ENCODE measurements at regions not wholly inside any gene's neighbourhood (a gene's known extent, or its start where the extent isn't known, plus 50 kb on each side); places are given as distances from the start of the nearest gene placed in this dataset.

- Histone ChIP-seq H3K9me3 (ENCODE audit: control insufficient read depth in 5 of 5, low read length in 5 of 5) (no peaks in the 10 kb centered on the region), H3K36me3 (ENCODE audit: control insufficient read depth in 5 of 5, insufficient read depth in 5 of 5, low read length in 5 of 5) (no peaks in the 10 kb centered on the region), H3K27me3 (ENCODE audit: control insufficient read depth in 5 of 5, insufficient read depth in 4 of 5, low read length in 5 of 5) (no peaks in the 10 kb centered on the region), H3K4me1 (ENCODE audit: control insufficient read depth in 5 of 5, insufficient read depth in 5 of 5, low read length in 5 of 5) (peaks cover 0 to 31% (median 21%) of the 10 kb centered on the region in 5 donors), H3K9ac (ENCODE audit: low read length in 5 of 5) (no peak overlapping the region), H3K4me3 (ENCODE audit: low read depth in 1 of 5, low read length in 5 of 5) (no peak overlapping the region), H3K27ac (ENCODE audit: low read depth, low read length) (no peak overlapping the region)
Measured at GRCh38 chr3:178058629-178059028, 477.6 kb upstream of the KCNMB2 start.

GRCh38 chr3:178059119-178059518, 477.1 kb upstream of the KCNMB2 start:
- no peak overlapping the region for H3K9ac ChIP-seq (ENCODE audit: low read length in 5 of 5)
- H3K4me3 ChIP-seq (ENCODE audit: low read depth in 1 of 5, low read length in 5 of 5): no peak overlapping the region
- peaks cover 0 to 31% (median 22%) of the 10 kb centered on the region in 5 donors for H3K4me1 ChIP-seq (ENCODE audit: control insufficient read depth in 5 of 5, insufficient read depth in 5 of 5, low read length in 5 of 5)
- H3K9me3 ChIP-seq (ENCODE audit: control insufficient read depth in 5 of 5, low read length in 5 of 5): no peaks in the 10 kb centered on the region
- no peak overlapping the region for H3K27ac ChIP-seq (ENCODE audit: low read depth, low read length)
- no peaks in the 10 kb centered on the region for H3K36me3 ChIP-seq (ENCODE audit: control insufficient read depth in 5 of 5, insufficient read depth in 5 of 5, low read length in 5 of 5)
- no peaks in the 10 kb centered on the region for H3K27me3 ChIP-seq (ENCODE audit: control insufficient read depth in 5 of 5, insufficient read depth in 4 of 5, low read length in 5 of 5)

- Histone ChIP-seq H3K4me1 (ENCODE audit: control insufficient read depth in 5 of 5, insufficient read depth in 5 of 5, low read length in 5 of 5) (peaks cover 0 to 30% (median 22%) of the 10 kb centered on the region in 5 donors), H3K4me3 (ENCODE audit: low read depth in 1 of 5, low read length in 5 of 5) (peak overlapping the region in 3 of 5 donors; percentile 14 to 48 (median 15)), H3K9me3 (ENCODE audit: control insufficient read depth in 5 of 5, low read length in 5 of 5) (no peaks in the 10 kb centered on the region), H3K27me3 (ENCODE audit: control insufficient read depth in 5 of 5, insufficient read depth in 4 of 5, low read length in 5 of 5) (no peaks in the 10 kb centered on the region), H3K27ac (ENCODE audit: low read depth, low read length) (no peak overlapping the region), H3K9ac (ENCODE audit: low read length in 5 of 5) (no peak overlapping the region), H3K36me3 (ENCODE audit: control insufficient read depth in 5 of 5, insufficient read depth in 5 of 5, low read length in 5 of 5) (no peaks in the 10 kb centered on the region)
Measured at GRCh38 chr3:178059836-178060235, 476.4 kb upstream of the KCNMB2 start.

GRCh38 chr3:178060407-178060806, 475.8 kb upstream of the KCNMB2 start:
- Histone ChIP-seq H3K36me3 (ENCODE audit: control insufficient read depth in 5 of 5, insufficient read depth in 5 of 5, low read length in 5 of 5) (no peaks in the 10 kb centered on the region), H3K27me3 (ENCODE audit: control insufficient read depth in 5 of 5, insufficient read depth in 4 of 5, low read length in 5 of 5) (no peaks in the 10 kb centered on the region), H3K9ac (ENCODE audit: low read length in 5 of 5) (peak overlapping the region in 1 of 5 donors; percentile 14), H3K4me3 (ENCODE audit: low read depth in 1 of 5, low read length in 5 of 5) (peak overlapping the region in 3 of 5 donors; percentile 14 to 48 (median 31)), H3K27ac (ENCODE audit: low read depth, low read length) (no peak overlapping the region), H3K9me3 (ENCODE audit: control insufficient read depth in 5 of 5, low read length in 5 of 5) (peaks cover 0 to 2% (median 0%) of the 10 kb centered on the region in 5 donors), H3K4me1 (ENCODE audit: control insufficient read depth in 5 of 5, insufficient read depth in 5 of 5, low read length in 5 of 5) (peaks cover 0 to 27% (median 22%) of the 10 kb centered on the region in 5 donors)

- H3K27me3 ChIP-seq (ENCODE audit: control insufficient read depth in 5 of 5, insufficient read depth in 4 of 5, low read length in 5 of 5): no peaks in the 10 kb centered on the region
- no peak overlapping the region for H3K27ac ChIP-seq (ENCODE audit: low read depth, low read length)
Measured at GRCh38 chr3:178062126-178062525, 474.1 kb upstream of the KCNMB2 start.

GRCh38 chr3:178063461-178063860, 472.8 kb upstream of the KCNMB2 start:
- Histone ChIP-seq H3K4me1 (ENCODE audit: control insufficient read depth in 5 of 5, insufficient read depth in 5 of 5, low read length in 5 of 5) (peaks cover 0 to 24% (median 22%) of the 10 kb centered on the region in 5 donors), H3K27ac (ENCODE audit: low read depth, low read length) (no peak overlapping the region), H3K27me3 (ENCODE audit: control insufficient read depth in 5 of 5, insufficient read depth in 4 of 5, low read length in 5 of 5) (no peaks in the 10 kb centered on the region), H3K9me3 (ENCODE audit: control insufficient read depth in 5 of 5, low read length in 5 of 5) (peaks cover 0 to 5% (median 0%) of the 10 kb centered on the region in 5 donors), H3K36me3 (ENCODE audit: control insufficient read depth in 5 of 5, insufficient read depth in 5 of 5, low read length in 5 of 5) (no peaks in the 10 kb centered on the region), H3K9ac (ENCODE audit: low read length in 5 of 5) (no peak overlapping the region), H3K4me3 (ENCODE audit: low read depth in 1 of 5, low read length in 5 of 5) (no peak overlapping the region)

More at GRCh38 chr3:178062126-178062525, 474.1 kb upstream of the KCNMB2 start:
- Histone ChIP-seq H3K4me3 (ENCODE audit: low read depth in 1 of 5, low read length in 5 of 5) (no peak overlapping the region), H3K9ac (ENCODE audit: low read length in 5 of 5) (no peak overlapping the region), H3K4me1 (ENCODE audit: control insufficient read depth in 5 of 5, insufficient read depth in 5 of 5, low read length in 5 of 5) (peaks cover 0 to 24% (median 22%) of the 10 kb centered on the region in 5 donors), H3K36me3 (ENCODE audit: control insufficient read depth in 5 of 5, insufficient read depth in 5 of 5, low read length in 5 of 5) (no peaks in the 10 kb centered on the region), H3K9me3 (ENCODE audit: control insufficient read depth in 5 of 5, low read length in 5 of 5) (peaks cover 0 to 5% (median 0%) of the 10 kb centered on the region in 5 donors)

GRCh38 chr3:178067721-178068120, 468.5 kb upstream of the KCNMB2 start:
- no peak overlapping the region for H3K9ac ChIP-seq (ENCODE audit: low read length in 5 of 5)
- no peaks in the 10 kb centered on the region for H3K36me3 ChIP-seq (ENCODE audit: control insufficient read depth in 5 of 5, insufficient read depth in 5 of 5, low read length in 5 of 5)
- no peaks in the 10 kb centered on the region for H3K27me3 ChIP-seq (ENCODE audit: control insufficient read depth in 5 of 5, insufficient read depth in 4 of 5, low read length in 5 of 5)
- H3K27ac ChIP-seq (ENCODE audit: low read depth, low read length): no peak overlapping the region
- peaks cover 0 to 5% (median 0%) of the 10 kb centered on the region in 5 donors for H3K4me1 ChIP-seq (ENCODE audit: control insufficient read depth in 5 of 5, insufficient read depth in 5 of 5, low read length in 5 of 5)
- H3K4me3 ChIP-seq (ENCODE audit: low read depth in 1 of 5, low read length in 5 of 5): no peak overlapping the region
- H3K9me3 ChIP-seq (ENCODE audit: control insufficient read depth in 5 of 5, low read length in 5 of 5): peaks cover 0 to 5% (median 0%) of the 10 kb centered on the region in 5 donors

- no peak overlapping the region for H3K9ac ChIP-seq (ENCODE audit: low read length in 5 of 5)
- no peak overlapping the region for H3K27ac ChIP-seq (ENCODE audit: low read depth, low read length)
- no peaks in the 10 kb centered on the region for H3K27me3 ChIP-seq (ENCODE audit: control insufficient read depth in 5 of 5, insufficient read depth in 4 of 5, low read length in 5 of 5)
- no peaks in the 10 kb centered on the region for H3K36me3 ChIP-seq (ENCODE audit: control insufficient read depth in 5 of 5, insufficient read depth in 5 of 5, low read length in 5 of 5)
- H3K4me3 ChIP-seq (ENCODE audit: low read depth in 1 of 5, low read length in 5 of 5): no peak overlapping the region
- no peaks in the 10 kb centered on the region for H3K9me3 ChIP-seq (ENCODE audit: control insufficient read depth in 5 of 5, low read length in 5 of 5)
- peaks cover 0 to 5% (median 3%) of the 10 kb centered on the region in 5 donors for H3K4me1 ChIP-seq (ENCODE audit: control insufficient read depth in 5 of 5, insufficient read depth in 5 of 5, low read length in 5 of 5)
Measured at GRCh38 chr3:178072391-178073305, 463.6 kb upstream of the KCNMB2 start.

- no peak overlapping the region for H3K4me3 ChIP-seq (ENCODE audit: low read depth in 1 of 5, low read length in 5 of 5)
- H3K9ac ChIP-seq (ENCODE audit: low read length in 5 of 5): no peak overlapping the region
- peaks cover 0 to 5% (median 3%) of the 10 kb centered on the region in 5 donors for H3K4me1 ChIP-seq (ENCODE audit: control insufficient read depth in 5 of 5, insufficient read depth in 5 of 5, low read length in 5 of 5)
- H3K36me3 ChIP-seq (ENCODE audit: control insufficient read depth in 5 of 5, insufficient read depth in 5 of 5, low read length in 5 of 5): no peaks in the 10 kb centered on the region
- no peaks in the 10 kb centered on the region for H3K9me3 ChIP-seq (ENCODE audit: control insufficient read depth in 5 of 5, low read length in 5 of 5)
- H3K27me3 ChIP-seq (ENCODE audit: control insufficient read depth in 5 of 5, insufficient read depth in 4 of 5, low read length in 5 of 5): no peaks in the 10 kb centered on the region
- no peak overlapping the region for H3K27ac ChIP-seq (ENCODE audit: low read depth, low read length)
Measured at GRCh38 chr3:178073366-178073765, 462.9 kb upstream of the KCNMB2 start.

- no peak overlapping the region for H3K4me3 ChIP-seq (ENCODE audit: low read depth in 1 of 5, low read length in 5 of 5)
- H3K36me3 ChIP-seq (ENCODE audit: control insufficient read depth in 5 of 5, insufficient read depth in 5 of 5, low read length in 5 of 5): no peaks in the 10 kb centered on the region
- H3K9ac ChIP-seq (ENCODE audit: low read length in 5 of 5): no peak overlapping the region
- H3K27me3 ChIP-seq (ENCODE audit: control insufficient read depth in 5 of 5, insufficient read depth in 4 of 5, low read length in 5 of 5): no peaks in the 10 kb centered on the region
- H3K9me3 ChIP-seq (ENCODE audit: control insufficient read depth in 5 of 5, low read length in 5 of 5): no peaks in the 10 kb centered on the region
- H3K27ac ChIP-seq (ENCODE audit: low read depth, low read length): no peak overlapping the region
- H3K4me1 ChIP-seq (ENCODE audit: control insufficient read depth in 5 of 5, insufficient read depth in 5 of 5, low read length in 5 of 5): peaks cover 2 to 14% (median 7%) of the 10 kb centered on the region in 5 donors
Measured at GRCh38 chr3:178075344-178075743, 460.9 kb upstream of the KCNMB2 start.
